Loucy (cell line): ENCODE measurements at regions not wholly inside any gene's neighbourhood (a gene's known extent, or its start where the extent isn't known, plus 50 kb on each side); places are given as distances from the start of the nearest gene placed in this dataset.

Source experiments
- EZH2phosphoT487 ChIP-seq: fragments of 200-600 bp; IDR thresholded peaks from 2 replicates; pipeline ENCODE4 v1.6.1; 2018; ENCODE audit warnings: antibody characterized with exemption, mild to moderate bottlenecking, moderate library complexity, borderline replicate concordance
- TF ChIP-seq, protein P1 (sequence below): fragments of 200-600 bp; sonication (generic); conservative IDR thresholded peaks from 2 replicates; pipeline ENCODE4 v1.5.1; 2014; ENCODE audit warnings: mild to moderate bottlenecking, antibody characterized with exemption, low read length

DNA sequence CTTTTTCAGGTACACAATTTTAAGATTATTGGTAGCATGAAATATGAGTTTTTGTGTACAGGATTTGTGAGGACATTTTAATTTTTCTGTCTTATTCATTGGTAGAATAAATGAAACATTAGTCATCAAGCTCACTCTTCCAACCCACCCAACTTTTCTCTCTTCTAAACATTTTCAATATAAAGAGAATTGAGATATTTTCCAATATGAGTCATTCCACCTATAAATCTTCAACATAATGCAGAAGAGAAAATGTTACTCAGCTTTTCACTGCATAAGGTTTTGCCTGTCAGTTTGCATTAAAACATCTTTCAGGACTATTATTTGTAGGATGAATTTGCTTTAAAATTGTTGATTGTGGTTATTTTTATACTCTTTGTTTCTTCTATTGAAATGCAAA, 330.7 kb downstream of the PCDH20 start:
- TF ChIP-seq, protein P1, sequence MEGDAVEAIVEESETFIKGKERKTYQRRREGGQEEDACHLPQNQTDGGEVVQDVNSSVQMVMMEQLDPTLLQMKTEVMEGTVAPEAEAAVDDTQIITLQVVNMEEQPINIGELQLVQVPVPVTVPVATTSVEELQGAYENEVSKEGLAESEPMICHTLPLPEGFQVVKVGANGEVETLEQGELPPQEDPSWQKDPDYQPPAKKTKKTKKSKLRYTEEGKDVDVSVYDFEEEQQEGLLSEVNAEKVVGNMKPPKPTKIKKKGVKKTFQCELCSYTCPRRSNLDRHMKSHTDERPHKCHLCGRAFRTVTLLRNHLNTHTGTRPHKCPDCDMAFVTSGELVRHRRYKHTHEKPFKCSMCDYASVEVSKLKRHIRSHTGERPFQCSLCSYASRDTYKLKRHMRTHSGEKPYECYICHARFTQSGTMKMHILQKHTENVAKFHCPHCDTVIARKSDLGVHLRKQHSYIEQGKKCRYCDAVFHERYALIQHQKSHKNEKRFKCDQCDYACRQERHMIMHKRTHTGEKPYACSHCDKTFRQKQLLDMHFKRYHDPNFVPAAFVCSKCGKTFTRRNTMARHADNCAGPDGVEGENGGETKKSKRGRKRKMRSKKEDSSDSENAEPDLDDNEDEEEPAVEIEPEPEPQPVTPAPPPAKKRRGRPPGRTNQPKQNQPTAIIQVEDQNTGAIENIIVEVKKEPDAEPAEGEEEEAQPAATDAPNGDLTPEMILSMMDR: no peak
- TF ChIP-seq EZH2phosphoT487: no peak
